GM21390 (cell line): ENCODE measurements at regions not wholly inside any gene's neighbourhood (a gene's known extent, or its start where the extent isn't known, plus 50 kb on each side); places are given as distances from the start of the nearest gene placed in this dataset.
"Not testable (repeated sequence)": the region's sequence is repeated elsewhere in the genome, so short reads cannot be mapped to it uniquely, and the experiment has no call there.

ENCODE experiments used
- ATAC-seq: cut with Tn5 transposase; IDR thresholded peaks from one replicate; pipeline ENCODE4 v1.9.1; 2021; ENCODE audit not compliant: unreplicated experiment

GRCh38 chr7:33776788-33777187 lies 128.6 kb upstream of the BMPER start:
- ATAC-seq, result no peak

- no peak for ATAC-seq
Measured at GRCh38 chr7:33778195-33778594, 127.1 kb upstream of the BMPER start.

GRCh38 chr7:33779216-33779615 lies 126.1 kb upstream of the BMPER start:
- no peak for ATAC-seq

DNA sequence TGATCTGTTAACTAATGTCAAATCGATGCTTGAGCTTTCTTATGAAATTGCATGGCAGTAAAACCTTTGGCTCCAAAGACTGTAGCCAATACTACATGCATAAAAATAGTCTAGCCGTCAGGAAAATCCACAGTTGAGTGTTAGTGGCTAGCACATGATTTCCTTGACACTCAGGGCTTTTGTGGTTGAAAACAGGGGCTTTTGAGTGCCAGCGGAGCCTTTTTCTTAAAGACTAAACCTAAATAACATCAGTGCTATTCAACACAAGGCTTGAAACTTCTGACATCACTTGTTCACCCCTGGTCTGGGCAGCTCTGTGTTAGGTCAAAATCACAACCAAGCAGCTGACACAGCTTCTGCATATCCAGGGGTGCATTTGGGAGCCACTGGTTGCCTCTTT lies 124.2 kb upstream of the BMPER start:
- no peak for ATAC-seq

- no peak for ATAC-seq
Measured at GRCh38 chr7:33781796-33782195, 123.5 kb upstream of the BMPER start.

DNA sequence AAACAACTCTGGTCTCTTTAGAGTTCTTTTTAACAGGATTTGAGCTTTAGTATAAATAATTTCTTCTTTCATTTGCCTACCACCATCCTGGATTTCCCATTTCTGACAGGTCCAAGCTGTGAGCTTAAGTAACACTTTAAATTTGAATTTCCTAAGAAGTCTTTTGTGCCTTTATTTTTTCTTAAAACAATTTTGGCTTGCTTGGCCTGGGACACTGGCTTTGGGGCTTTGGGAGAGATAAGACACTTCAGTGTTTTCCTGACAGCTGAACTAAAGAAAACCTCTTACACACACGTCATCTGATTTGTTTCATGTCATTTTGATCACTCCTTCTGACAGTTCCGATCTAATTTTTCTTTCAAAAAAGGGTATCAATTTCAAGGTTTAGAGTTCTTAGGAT lies 121.3 kb upstream of the BMPER start:
- no peak for ATAC-seq

- no peak for ATAC-seq
Measured at GRCh38 chr7:33788531-33788930, 116.8 kb upstream of the BMPER start.

GRCh38 chr7:33789871-33790630 lies 115.3 kb upstream of the BMPER start:
- no peak for ATAC-seq

DNA sequence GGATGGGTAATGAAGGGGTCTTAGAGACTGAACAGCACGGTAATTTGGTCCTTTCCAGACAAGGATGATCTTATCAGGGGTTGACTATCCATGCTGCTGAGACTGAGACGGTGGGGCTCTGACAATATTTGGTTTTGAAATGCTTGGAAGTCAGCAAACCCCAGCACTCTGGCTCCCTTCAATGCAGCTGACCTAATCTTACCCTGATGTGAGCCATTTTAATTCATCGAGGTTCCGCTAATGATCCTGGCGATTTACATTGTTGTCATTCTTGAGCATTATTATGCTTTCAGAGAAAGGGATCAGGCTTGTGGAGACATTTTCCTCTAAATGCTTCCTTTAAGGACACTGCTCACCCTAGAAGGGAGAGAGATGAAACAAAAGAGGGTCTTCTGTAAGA lies 114.6 kb upstream of the BMPER start:
- ATAC-seq, result no peak

DNA sequence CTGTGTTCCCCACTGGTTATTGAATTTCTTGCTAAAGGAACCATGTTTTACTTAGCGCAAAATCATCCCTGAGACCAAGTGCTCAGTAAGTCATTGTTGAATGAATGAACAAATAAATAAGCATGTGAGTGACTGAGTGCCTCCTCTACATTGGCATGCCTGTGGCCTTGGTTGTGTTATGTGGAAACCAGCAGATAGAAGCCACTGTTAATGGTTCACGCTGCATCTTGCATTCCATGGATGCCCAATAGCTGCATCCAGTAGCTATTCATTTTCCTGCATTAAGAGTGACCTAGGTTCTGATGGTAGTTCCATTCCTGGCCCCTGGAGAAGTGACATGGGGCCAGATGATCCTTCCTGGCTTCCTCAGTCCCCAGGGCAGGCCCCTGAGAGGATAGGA lies 113.3 kb upstream of the BMPER start:
- ATAC-seq, result no peak

- ATAC-seq, result no peak
Measured at GRCh38 chr7:33792547-33793105, 112.7 kb upstream of the BMPER start.

- no peak for ATAC-seq
Measured at GRCh38 chr7:33793616-33794015, 111.7 kb upstream of the BMPER start.

- no peak for ATAC-seq
Measured at GRCh38 chr7:33794419-33794818, 110.9 kb upstream of the BMPER start.

- no peak for ATAC-seq
Measured at GRCh38 chr7:33794959-33795358, 110.4 kb upstream of the BMPER start.

DNA sequence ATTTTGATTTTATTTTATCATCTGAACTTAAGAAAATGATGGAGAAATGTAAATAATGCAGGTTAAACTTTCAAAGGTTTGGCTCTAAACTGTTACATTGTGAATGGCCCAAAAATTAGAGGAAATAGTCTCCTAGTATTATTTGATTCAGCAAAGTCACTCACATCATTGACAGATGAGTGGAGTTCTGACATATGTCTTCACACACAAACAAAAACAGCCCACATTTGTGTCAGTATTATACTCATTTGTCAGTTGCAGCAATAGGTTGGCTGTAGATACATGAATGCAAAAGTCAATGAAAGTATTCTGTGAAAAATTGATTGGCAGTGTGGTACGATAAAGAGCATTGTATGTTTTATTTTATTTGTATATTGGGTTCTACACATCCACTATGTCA lies 108.8 kb upstream of the BMPER start:
- ATAC-seq, result no peak

DNA sequence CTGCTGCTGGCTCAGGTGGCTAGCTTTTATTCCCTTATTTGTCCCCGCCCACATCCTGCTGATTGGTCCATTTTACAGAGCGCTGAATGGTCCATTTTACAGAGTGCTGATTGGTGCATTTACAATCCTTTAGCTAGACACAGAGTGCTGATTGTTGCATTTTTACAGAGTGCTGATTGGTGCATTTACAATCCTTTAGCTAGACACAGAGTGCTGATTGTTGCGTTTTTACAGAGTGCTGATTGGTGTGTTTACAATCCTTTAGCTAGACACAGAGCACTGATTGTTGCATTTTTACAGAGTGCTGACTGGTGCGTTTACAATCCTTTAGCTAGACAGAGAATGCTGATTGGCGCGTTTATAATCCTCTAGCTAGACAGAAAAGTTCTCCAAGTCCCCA lies 107.8 kb upstream of the BMPER start:
- ATAC-seq, result not testable (repeated sequence)

DNA sequence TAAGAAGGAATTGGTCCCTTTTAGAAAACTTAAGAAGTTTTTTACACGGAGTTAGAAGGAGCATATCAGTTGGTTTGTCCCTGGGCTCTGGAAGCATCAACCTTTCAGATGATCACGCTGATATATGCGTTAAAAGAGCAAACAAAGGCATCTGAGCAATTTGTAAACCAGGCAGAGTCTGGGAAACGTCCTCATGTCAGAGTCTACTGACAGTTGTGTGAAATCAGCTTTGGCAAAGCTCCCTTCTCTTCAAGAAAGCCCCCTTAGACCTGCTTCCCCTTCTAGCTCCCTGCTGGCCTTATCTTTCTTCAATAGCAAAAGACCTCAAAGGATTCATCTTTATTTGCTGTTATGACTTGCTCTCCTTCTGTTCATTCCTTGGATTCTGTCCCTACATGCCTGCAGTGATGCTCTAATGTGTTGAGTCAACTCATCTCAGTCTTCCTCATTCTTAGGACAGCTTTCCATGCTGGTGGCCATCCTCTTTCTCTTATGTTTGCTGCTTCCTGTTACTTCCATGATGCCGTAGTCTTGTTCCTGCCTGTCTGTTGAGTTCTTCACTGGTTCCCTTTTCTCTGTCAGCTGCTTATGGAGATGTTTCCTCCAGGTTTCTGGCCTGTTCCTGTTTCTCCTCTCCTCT lies 106.5 kb upstream of the BMPER start:
- ATAC-seq, result no peak

- no peak for ATAC-seq
Measured at GRCh38 chr7:33799766-33800165, 105.6 kb upstream of the BMPER start.

DNA sequence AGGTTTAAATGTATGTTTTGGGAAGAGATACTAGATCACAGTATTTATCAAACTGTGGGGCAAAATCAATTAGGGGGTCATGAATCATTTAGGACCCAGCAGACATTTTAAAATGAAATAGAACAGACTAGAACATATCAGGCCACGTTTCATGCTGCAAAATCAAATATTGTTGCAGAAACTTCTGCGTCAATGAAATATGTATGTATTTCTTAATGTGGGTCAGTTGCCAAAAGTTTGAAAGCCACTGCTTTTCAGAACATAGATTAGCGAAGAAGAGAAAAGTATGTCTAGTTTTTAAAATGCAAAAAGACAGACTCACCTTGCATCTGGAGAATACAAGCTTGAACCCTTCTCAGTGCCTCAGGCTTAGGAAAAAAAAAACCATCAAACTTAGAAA lies 102.7 kb upstream of the BMPER start:
- no peak for ATAC-seq

DNA sequence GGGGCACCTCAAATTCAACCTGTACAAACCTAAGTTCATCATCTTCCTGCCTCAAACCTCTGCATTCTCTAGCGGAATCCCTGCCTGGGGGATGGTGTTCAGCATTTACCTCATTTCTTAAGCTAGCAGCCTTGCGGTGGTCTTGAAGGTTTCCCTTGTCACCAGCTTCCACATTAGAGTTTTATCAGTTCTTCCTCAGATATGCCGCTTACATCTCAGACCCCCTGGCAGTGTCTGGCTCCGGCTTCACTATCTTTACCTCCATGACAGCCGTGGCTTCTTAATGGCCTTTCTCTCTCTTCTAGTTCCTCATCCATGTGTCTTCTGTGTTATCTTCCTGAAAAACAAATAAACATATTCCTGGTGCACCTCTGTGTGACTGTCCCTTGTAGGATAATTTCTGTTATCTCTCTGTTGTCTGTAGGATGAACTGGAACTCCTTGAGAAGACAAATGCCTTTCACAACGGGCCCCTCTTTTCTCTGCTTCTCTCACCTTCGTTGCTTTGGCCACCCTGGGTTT lies 101.1 kb upstream of the BMPER start:
- no peak for ATAC-seq

DNA sequence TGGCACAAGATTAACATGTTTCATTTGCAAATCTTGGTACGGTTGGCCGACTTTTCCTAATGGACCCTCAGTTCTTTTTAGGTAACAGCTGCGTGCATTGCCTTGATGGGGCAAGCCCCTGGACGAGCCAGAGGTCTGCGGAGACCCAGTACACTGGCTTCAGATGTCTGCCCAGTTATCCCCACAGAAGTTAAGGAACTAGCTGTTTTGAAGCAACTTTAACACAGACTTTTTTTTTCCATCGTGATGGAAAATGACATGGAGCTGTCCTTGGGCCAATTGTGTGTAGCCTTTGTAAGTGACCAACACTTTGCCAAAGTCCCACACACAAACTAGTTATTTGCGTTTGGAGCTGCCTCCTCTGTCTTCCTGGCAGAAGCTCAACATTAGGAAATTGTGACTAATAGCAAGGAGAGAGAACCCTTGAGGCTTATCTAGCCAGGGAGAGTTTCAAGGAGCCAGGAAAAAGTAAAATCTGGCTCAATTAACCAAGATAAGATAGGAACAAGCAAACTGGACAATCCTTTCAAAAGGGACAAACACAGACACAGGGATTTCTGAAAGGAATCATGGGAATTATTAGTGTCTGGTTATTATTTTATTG lies 99.6 kb upstream of the BMPER start:
- no peak for ATAC-seq
